Upper lobe of left lung (tissue), 4 donors: ENCODE measurements at regions not wholly inside any gene's neighbourhood (a gene's known extent, or its start where the extent isn't known, plus 50 kb on each side); places are given as distances from the start of the nearest gene placed in this dataset.

Experiments used
- EP300 ChIP-seq, 4 donors: sonication (generic); formaldehyde crosslinking; IDR thresholded peaks; one replicate each; pipeline ENCODE4 v1.5.1; 2017; ENCODE audit warnings: antibody characterized with exemption in 4 of 4, control low read depth in 2 of 4
- POLR2AphosphoS5 ChIP-seq, 2 donors: sonication (generic); formaldehyde crosslinking; IDR thresholded peaks; one replicate each; pipeline ENCODE4 v1.5.1; 2017; ENCODE audit warnings: antibody characterized with exemption in 2 of 2
- TF ChIP-seq, protein P1 (sequence below), 6 experiments: fragments of 450-650 bp in 4 of 6; fragments of 200-600 bp in 2 of 6; sonication (generic) in 2 of 6; IDR thresholded peaks; one replicate each; pipeline ENCODE4 v1.5.1; 2016 to 2019; ENCODE audit warnings: antibody characterized with exemption in 6 of 6

DNA sequence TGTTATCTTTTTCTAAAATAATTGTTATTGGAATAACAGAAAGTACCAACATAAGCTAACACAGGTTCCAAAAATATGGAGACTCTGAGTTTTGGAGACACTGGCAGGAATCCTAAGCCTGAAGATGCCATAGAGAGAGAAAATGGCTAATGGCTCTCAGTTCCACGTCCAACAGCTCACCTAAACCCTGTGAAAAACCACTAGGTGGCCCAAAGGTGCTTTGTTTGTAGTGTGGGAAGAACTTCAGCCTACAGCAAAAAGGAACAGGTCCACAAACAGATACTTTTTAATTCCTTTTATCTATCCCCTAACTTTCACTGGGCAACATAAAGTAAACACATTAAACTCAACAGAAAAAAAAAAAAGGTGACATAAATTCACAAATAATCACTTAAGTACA is 272.3 kb downstream of the SEMA3D start:
- TF ChIP-seq POLR2AphosphoS5 (IDR thresholded peaks at IDR 0.05), result no peak
- TF ChIP-seq, protein P1, sequence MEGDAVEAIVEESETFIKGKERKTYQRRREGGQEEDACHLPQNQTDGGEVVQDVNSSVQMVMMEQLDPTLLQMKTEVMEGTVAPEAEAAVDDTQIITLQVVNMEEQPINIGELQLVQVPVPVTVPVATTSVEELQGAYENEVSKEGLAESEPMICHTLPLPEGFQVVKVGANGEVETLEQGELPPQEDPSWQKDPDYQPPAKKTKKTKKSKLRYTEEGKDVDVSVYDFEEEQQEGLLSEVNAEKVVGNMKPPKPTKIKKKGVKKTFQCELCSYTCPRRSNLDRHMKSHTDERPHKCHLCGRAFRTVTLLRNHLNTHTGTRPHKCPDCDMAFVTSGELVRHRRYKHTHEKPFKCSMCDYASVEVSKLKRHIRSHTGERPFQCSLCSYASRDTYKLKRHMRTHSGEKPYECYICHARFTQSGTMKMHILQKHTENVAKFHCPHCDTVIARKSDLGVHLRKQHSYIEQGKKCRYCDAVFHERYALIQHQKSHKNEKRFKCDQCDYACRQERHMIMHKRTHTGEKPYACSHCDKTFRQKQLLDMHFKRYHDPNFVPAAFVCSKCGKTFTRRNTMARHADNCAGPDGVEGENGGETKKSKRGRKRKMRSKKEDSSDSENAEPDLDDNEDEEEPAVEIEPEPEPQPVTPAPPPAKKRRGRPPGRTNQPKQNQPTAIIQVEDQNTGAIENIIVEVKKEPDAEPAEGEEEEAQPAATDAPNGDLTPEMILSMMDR (IDR thresholded peaks at IDR 0.05), result no peak
- no peak for TF ChIP-seq EP300 (IDR thresholded peaks at IDR 0.05)
